Naive thymus-derived CD4-positive, alpha-beta T cell (primary cell): ENCODE measurements at regions not wholly inside any gene's neighbourhood (a gene's known extent, or its start where the extent isn't known, plus 50 kb on each side); places are given as distances from the start of the nearest gene placed in this dataset.

Experiments
- ATAC-seq: fragments of 150-1000 bp; cut with Tn5 transposase; 2 replicates; pipeline ENCODE4 v1.10.0; 2021; ENCODE audit warnings: mild to moderate bottlenecking, moderate library complexity
- CTCF ChIA-PET: fragments of 350-600 bp; sonication (Branson Sonifier 250); formaldehyde crosslinking; loops from one replicate; lab custom pipeline; 2021; ENCODE audit warnings: antibody characterized with exemption; lab: Charles Lee
- POLR2A ChIA-PET: fragments of 350-600 bp; sonication (Branson Sonifier 250); formaldehyde crosslinking; loops from one replicate; lab custom pipeline; 2021; ENCODE audit warnings: antibody characterized with exemption, inconsistent platforms; lab: Charles Lee
- DNase-seq, 9 donors: peaks; one replicate each; pipeline versions ENCODE4 v3.0.0 to v3.0.0-alpha.2; 2020 to 2022; ENCODE audit warnings: mixed read lengths in 1 of 9
- H3K27ac ChIP-seq: one replicate; pipeline ENCODE4 v1.7.0; 2013; ENCODE audit warnings: mild to moderate bottlenecking, low read depth, low read length, moderate library complexity
- H3K27me3 ChIP-seq, 2 donors: one replicate each; pipeline ENCODE4 v1.7.0; 2013; ENCODE audit warnings: low read length in 2 of 2, mild to moderate bottlenecking in 2 of 2, moderate library complexity in 2 of 2; ENCODE audit not compliant: control insufficient read depth in 2 of 2, insufficient read depth in 2 of 2
- H3K36me3 ChIP-seq, 3 experiments: 1 replicate in 2 of 3; 2 replicates in 1 of 3; pipeline ENCODE4 v1.7.0; 2013; ENCODE audit warnings: low read length in 3 of 3, mild to moderate bottlenecking in 3 of 3, moderate library complexity in 1 of 3; ENCODE audit not compliant: insufficient read depth in 3 of 3, control insufficient read depth in 2 of 3
- H3K4me1 ChIP-seq, 2 donors: one replicate each; pipeline ENCODE4 v1.7.0; 2013; ENCODE audit warnings: low read length in 2 of 2, mild to moderate bottlenecking in 2 of 2, moderate library complexity in 1 of 2; ENCODE audit not compliant: control insufficient read depth in 2 of 2, insufficient read depth in 2 of 2
- H3K4me3 ChIP-seq: 2 replicates; pipeline ENCODE4 v1.7.0; 2013; ENCODE audit warnings: mild to moderate bottlenecking, low read length
- H3K9me3 ChIP-seq, 3 experiments: 1 replicate in 2 of 3; 2 replicates in 1 of 3; pipeline ENCODE4 v1.7.0; 2013; ENCODE audit warnings: low read length in 3 of 3; ENCODE audit not compliant: control insufficient read depth in 2 of 3
- H3K27ac Mint-ChIP-seq, 9 donors: one replicate each; pipeline ENCODE4 v1.8.0; 2020 to 2022; ENCODE audit warnings: mixed read lengths in 9 of 9, mild to moderate bottlenecking in 8 of 9, moderate library complexity in 5 of 9, inconsistent platforms in 2 of 9
- H3K27me3 Mint-ChIP-seq, 5 donors: one replicate each; pipeline ENCODE4 v1.8.0; 2021 to 2022; ENCODE audit warnings: mixed read lengths in 5 of 5, mild to moderate bottlenecking in 1 of 5
- H3K36me3 Mint-ChIP-seq, 5 donors: one replicate each; pipeline ENCODE4 v1.8.0; 2020 to 2022; ENCODE audit warnings: mixed read lengths in 5 of 5, mild to moderate bottlenecking in 3 of 5, inconsistent platforms in 1 of 5
- H3K4me1 Mint-ChIP-seq, 7 donors: one replicate each; pipeline ENCODE4 v1.8.0; 2020 to 2022; ENCODE audit warnings: mixed read lengths in 7 of 7, mild to moderate bottlenecking in 3 of 7, inconsistent platforms in 1 of 7
- H3K4me3 Mint-ChIP-seq, 10 donors: one replicate each; pipeline ENCODE4 v1.8.0; 2020 to 2022; ENCODE audit warnings: mild to moderate bottlenecking in 10 of 10, mixed read lengths in 10 of 10, moderate library complexity in 6 of 10, inconsistent platforms in 2 of 10
- H3K9me3 Mint-ChIP-seq, 11 donors: one replicate each; pipeline ENCODE4 v1.8.0; 2020 to 2022; ENCODE audit warnings: mixed read lengths in 11 of 11, mild to moderate bottlenecking in 4 of 11, inconsistent platforms in 1 of 11, moderate library complexity in 1 of 11
- intact Hi-C, 2 donors: fragments of 100-400 bp; cut with micrococcal nuclease; formaldehyde crosslinking; loops; one replicate each; pipeline ENCODE4 v1.15.1; 2023

- CTCF ChIA-PET: no interaction called here
- no peaks in the 10 kb centered on the region for H3K36me3 Mint-ChIP-seq
- H3K9me3 ChIP-seq: no peaks in the 10 kb centered on the region
- no peak overlapping the region for H3K27ac Mint-ChIP-seq
- H3K4me1 ChIP-seq: no peaks in the 10 kb centered on the region
- ATAC-seq (no peak), DNase-seq (no peak)
- no peaks in the 10 kb centered on the region for H3K27me3 Mint-ChIP-seq
- no peaks in the 10 kb centered on the region for H3K36me3 ChIP-seq
- H3K4me1 Mint-ChIP-seq: no peaks in the 10 kb centered on the region
- no peaks in the 10 kb centered on the region for H3K27me3 ChIP-seq
- H3K4me3 ChIP-seq: no peak overlapping the region
- H3K9me3 Mint-ChIP-seq: peaks cover 4 to 32% (median 8%) of the 10 kb centered on the region in 11 donors
- intact Hi-C loops: no loop called here
- no peak overlapping the region for H3K4me3 Mint-ChIP-seq
- H3K27ac ChIP-seq: no peak overlapping the region
- POLR2A ChIA-PET: no interaction called here
Measured at GRCh38 chr5:18216729-18217128, 582.5 kb downstream of the TAF11L14 start.

DNA sequence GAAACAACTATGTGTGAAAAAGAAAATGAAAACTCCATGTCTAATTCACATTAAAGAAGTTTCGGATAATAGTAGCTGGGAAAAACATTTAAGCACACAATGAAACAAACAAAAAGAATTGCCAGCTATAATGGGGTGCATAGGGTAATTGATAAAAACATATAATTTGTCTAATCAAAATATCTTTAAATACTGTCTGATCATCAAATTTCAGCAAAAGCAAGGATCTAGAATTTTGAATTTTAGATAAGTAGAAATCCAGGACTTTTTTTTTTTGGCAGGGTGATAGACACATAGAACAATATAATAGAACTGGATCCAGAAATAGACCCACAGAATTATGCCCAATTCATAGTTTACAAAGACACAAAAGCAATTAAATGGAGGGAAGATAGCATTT is 585.0 kb downstream of the TAF11L14 start:
- intact Hi-C loops: no loop called here
- no peak for ATAC-seq
- Histone ChIP-seq H3K4me3 (no peak overlapping the region), H3K4me1 (no peaks in the 10 kb centered on the region), H3K36me3 (no peaks in the 10 kb centered on the region), H3K27me3 (no peaks in the 10 kb centered on the region), H3K9me3 (no peaks in the 10 kb centered on the region), H3K27ac (no peak overlapping the region)
- Mint-ChIP-seq H3K27me3 (no peaks in the 10 kb centered on the region), H3K36me3 (no peaks in the 10 kb centered on the region), H3K9me3 (peaks cover 4 to 32% (median 13%) of the 10 kb centered on the region in 11 donors), H3K27ac (no peak overlapping the region), H3K4me1 (no peaks in the 10 kb centered on the region), H3K4me3 (no peak overlapping the region)
- POLR2A ChIA-PET: no interaction called here
- no peak for DNase-seq
- CTCF ChIA-PET: no interaction called here

DNA sequence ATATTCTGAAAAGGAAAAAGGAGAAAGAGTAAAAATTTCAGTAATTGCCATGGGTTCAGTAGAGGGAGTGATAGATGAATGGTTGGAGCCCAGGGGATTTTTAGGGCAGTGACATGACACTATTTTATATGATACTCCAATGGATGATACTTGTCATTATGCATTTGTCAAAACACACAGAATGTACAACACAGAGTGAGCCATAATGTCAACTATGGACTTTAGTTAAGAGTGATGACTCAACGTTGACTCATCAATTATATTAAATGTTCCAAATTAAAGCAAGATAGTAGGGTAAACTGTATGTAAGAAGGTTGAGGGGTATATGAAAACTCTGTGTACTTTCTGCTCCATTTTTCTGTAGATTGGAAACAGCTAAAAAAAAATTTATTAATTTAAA is 586.4 kb downstream of the TAF11L14 start:
- intact Hi-C loops: no loop called here

DNA sequence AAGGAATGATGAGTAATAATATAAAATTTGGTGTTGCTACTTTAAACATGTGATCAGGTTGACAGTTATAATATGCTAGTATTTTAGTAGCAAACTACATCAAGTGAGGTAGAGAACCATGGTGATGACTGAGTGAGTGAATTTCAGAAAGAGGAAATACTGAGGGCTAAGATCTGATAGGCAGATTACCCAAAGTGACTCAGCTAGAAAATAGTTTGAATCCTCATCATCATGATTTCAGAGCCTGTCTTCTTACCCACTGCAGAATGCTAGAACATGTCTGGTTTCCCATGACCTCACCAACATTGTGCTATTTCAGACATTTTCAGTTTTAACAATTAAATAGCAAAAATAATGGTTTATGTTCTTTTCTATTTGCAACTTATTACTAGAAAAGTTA is 602.1 kb downstream of the TAF11L14 start:
- no peaks in the 10 kb centered on the region for H3K36me3 Mint-ChIP-seq
- POLR2A ChIA-PET: no interaction called here
- H3K9me3 Mint-ChIP-seq: peaks cover 0 to 12% (median 5%) of the 10 kb centered on the region in 11 donors
- no peaks in the 10 kb centered on the region for H3K36me3 ChIP-seq
- H3K27me3 Mint-ChIP-seq: no peaks in the 10 kb centered on the region
- H3K27ac ChIP-seq: no peak overlapping the region
- CTCF ChIA-PET: no interaction called here
- no peaks in the 10 kb centered on the region for H3K9me3 ChIP-seq
- H3K4me1 ChIP-seq: no peaks in the 10 kb centered on the region
- no peak overlapping the region for H3K4me3 Mint-ChIP-seq
- H3K4me3 ChIP-seq: no peak overlapping the region
- H3K27me3 ChIP-seq: no peaks in the 10 kb centered on the region
- H3K4me1 Mint-ChIP-seq: no peaks in the 10 kb centered on the region
- DNase-seq: no peak
- ATAC-seq: no peak
- intact Hi-C loops: no loop called here
- no peak overlapping the region for H3K27ac Mint-ChIP-seq

More for the DNA sequence above, 586.4 kb downstream of the TAF11L14 start:
- H3K4me1 Mint-ChIP-seq: peaks cover 0 to 1% (median 0%) of the 10 kb centered on the region in 7 donors
- H3K36me3 Mint-ChIP-seq: no peaks in the 10 kb centered on the region
- H3K9me3 Mint-ChIP-seq: peaks cover 4 to 35% (median 11%) of the 10 kb centered on the region in 11 donors
- H3K27ac Mint-ChIP-seq: no peak overlapping the region
- H3K27ac ChIP-seq: no peak overlapping the region
- no peaks in the 10 kb centered on the region for H3K27me3 Mint-ChIP-seq
- ATAC-seq: no peak
- DNase-seq: no peak
- H3K4me3 Mint-ChIP-seq: no peak overlapping the region
- POLR2A ChIA-PET: no interaction called here
- no peak overlapping the region for H3K4me3 ChIP-seq
- CTCF ChIA-PET: no interaction called here
- H3K9me3 ChIP-seq: no peaks in the 10 kb centered on the region
- no peaks in the 10 kb centered on the region for H3K27me3 ChIP-seq
- no peaks in the 10 kb centered on the region for H3K4me1 ChIP-seq
- H3K36me3 ChIP-seq: no peaks in the 10 kb centered on the region

GRCh38 chr5:18238321-18238720 is 604.1 kb downstream of the TAF11L14 start:
- intact Hi-C loops: no loop called here
- Histone ChIP-seq H3K27ac (no peak overlapping the region), H3K36me3 (no peaks in the 10 kb centered on the region), H3K4me1 (no peaks in the 10 kb centered on the region), H3K27me3 (no peaks in the 10 kb centered on the region), H3K9me3 (no peaks in the 10 kb centered on the region), H3K4me3 (no peak overlapping the region)
- no peaks in the 10 kb centered on the region for H3K27me3 Mint-ChIP-seq
- no peak overlapping the region for H3K27ac Mint-ChIP-seq
- peaks cover 0 to 18% (median 4%) of the 10 kb centered on the region in 11 donors for H3K9me3 Mint-ChIP-seq
- no peaks in the 10 kb centered on the region for H3K4me1 Mint-ChIP-seq
- DNase-seq (no peak), ATAC-seq (no peak)
- ChIA-PET POLR2A (no interaction called here), CTCF (no interaction called here)
- no peak overlapping the region for H3K4me3 Mint-ChIP-seq
- no peaks in the 10 kb centered on the region for H3K36me3 Mint-ChIP-seq

- Histone ChIP-seq H3K27ac (no peak overlapping the region), H3K27me3 (no peaks in the 10 kb centered on the region), H3K36me3 (no peaks in the 10 kb centered on the region), H3K9me3 (no peaks in the 10 kb centered on the region), H3K4me1 (no peaks in the 10 kb centered on the region), H3K4me3 (no peak overlapping the region)
- intact Hi-C loops: no loop called here
- Mint-ChIP-seq H3K27ac (no peak overlapping the region), H3K27me3 (no peaks in the 10 kb centered on the region), H3K9me3 (peaks cover 0 to 22% (median 3%) of the 10 kb centered on the region in 11 donors), H3K4me3 (no peak overlapping the region), H3K4me1 (no peaks in the 10 kb centered on the region), H3K36me3 (no peaks in the 10 kb centered on the region)
- no peak for ATAC-seq
- ChIA-PET CTCF (no interaction called here), POLR2A (no interaction called here)
- DNase-seq: no peak
Measured at GRCh38 chr5:18240971-18241370, 606.7 kb downstream of the TAF11L14 start.

DNA sequence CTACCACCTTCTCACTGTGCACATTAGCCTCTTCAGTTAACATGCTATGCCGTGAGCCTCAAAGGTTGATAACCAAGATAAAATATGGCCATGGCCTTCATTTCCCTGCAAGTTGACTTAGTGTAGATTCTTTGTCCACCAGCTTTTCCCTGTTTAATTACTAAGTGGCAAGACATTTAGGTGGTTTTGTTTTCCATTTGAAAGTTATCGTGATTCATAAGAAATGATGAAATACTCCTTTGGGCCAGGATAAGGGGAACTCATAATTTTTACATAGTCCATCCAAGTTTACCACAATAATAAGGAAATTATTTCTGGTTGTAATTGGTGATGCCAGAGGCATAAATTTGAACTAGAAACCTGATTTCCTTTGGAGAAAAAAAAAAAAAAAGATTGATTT is 609.6 kb downstream of the TAF11L14 start:
- H3K36me3 ChIP-seq: no peaks in the 10 kb centered on the region
- intact Hi-C loops: no loop called here
- ChIA-PET POLR2A (no interaction called here), CTCF (no interaction called here)
- H3K27ac ChIP-seq: no peak overlapping the region
- H3K27me3 Mint-ChIP-seq: no peaks in the 10 kb centered on the region
- no peaks in the 10 kb centered on the region for H3K4me1 ChIP-seq
- H3K9me3 ChIP-seq: peaks cover 0 to 5% (median 0%) of the 10 kb centered on the region in 3 experiments
- H3K4me3 ChIP-seq: no peak overlapping the region
- H3K36me3 Mint-ChIP-seq: no peaks in the 10 kb centered on the region
- no peaks in the 10 kb centered on the region for H3K27me3 ChIP-seq
- H3K27ac Mint-ChIP-seq: no peak overlapping the region
- no peaks in the 10 kb centered on the region for H3K4me1 Mint-ChIP-seq
- no peak for ATAC-seq
- H3K4me3 Mint-ChIP-seq: no peak overlapping the region
- peaks cover 1 to 26% (median 6%) of the 10 kb centered on the region in 11 donors for H3K9me3 Mint-ChIP-seq
- DNase-seq: no peak
